ENCODE measurements at regions not wholly inside any gene's neighbourhood (a gene's known extent, or its start where the extent isn't known, plus 50 kb on each side); places are given as distances from the start of the nearest gene placed in this dataset.

- TF ChIP-seq, protein P1, sequence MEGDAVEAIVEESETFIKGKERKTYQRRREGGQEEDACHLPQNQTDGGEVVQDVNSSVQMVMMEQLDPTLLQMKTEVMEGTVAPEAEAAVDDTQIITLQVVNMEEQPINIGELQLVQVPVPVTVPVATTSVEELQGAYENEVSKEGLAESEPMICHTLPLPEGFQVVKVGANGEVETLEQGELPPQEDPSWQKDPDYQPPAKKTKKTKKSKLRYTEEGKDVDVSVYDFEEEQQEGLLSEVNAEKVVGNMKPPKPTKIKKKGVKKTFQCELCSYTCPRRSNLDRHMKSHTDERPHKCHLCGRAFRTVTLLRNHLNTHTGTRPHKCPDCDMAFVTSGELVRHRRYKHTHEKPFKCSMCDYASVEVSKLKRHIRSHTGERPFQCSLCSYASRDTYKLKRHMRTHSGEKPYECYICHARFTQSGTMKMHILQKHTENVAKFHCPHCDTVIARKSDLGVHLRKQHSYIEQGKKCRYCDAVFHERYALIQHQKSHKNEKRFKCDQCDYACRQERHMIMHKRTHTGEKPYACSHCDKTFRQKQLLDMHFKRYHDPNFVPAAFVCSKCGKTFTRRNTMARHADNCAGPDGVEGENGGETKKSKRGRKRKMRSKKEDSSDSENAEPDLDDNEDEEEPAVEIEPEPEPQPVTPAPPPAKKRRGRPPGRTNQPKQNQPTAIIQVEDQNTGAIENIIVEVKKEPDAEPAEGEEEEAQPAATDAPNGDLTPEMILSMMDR (IDR thresholded peaks at IDR 0.05; ENCODE audit: unreplicated experiment), result no peak
- no peak overlapping the region for H3K4me3 Mint-ChIP-seq (ENCODE audit: low read depth, unreplicated experiment)
- CTCF ChIA-PET, result no interaction called here
- no peaks in the 10 kb centered on the region for H3K4me1 Mint-ChIP-seq (ENCODE audit: low read depth, unreplicated experiment)
- no peak overlapping the region for H3K27ac Mint-ChIP-seq (ENCODE audit: unreplicated experiment)
- H3K27me3 Mint-ChIP-seq (ENCODE audit: unreplicated experiment), result peaks cover 67% of the 10 kb centered on the region
- no peak for DNase-seq
- no TSS peak for BruUV-seq (replicated peaks)
- intact Hi-C loops (cut with micrococcal nuclease; ENCODE audit: unreplicated experiment), result no loop called here
- peaks cover 3% of the 10 kb centered on the region for H3K9me3 Mint-ChIP-seq (ENCODE audit: low read depth, unreplicated experiment)
- no peaks in the 10 kb centered on the region for H3K36me3 Mint-ChIP-seq (ENCODE audit: insufficient read depth, unreplicated experiment)
These were observed 111.5 kb downstream of the CYRIA start for GRCh38 chr2:16554060-16554583.

DNA sequence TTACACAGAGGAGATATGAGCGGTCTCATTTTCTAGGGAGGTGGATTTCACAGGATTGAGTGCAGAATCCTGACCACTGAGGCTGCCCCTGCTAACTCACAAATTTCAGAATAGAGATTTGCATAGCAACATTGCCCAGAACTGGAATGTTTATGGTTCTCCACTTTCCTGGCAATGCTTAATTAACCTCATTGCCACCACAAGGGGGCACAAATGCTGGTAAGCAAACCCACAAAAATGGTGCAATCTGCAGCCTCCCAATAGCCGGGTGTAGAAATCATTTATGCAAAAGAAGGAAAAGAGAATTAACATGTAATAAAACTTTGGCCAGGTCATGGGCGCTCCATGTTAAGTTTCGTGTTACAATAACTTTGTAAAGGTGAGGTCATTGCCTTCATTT is 112.4 kb downstream of the CYRIA start:
- peaks cover 67% of the 10 kb centered on the region for H3K27me3 Mint-ChIP-seq (ENCODE audit: unreplicated experiment)
- CTCF ChIA-PET, result no interaction called here

GRCh38 chr2:16552202-16552601 is 113.4 kb downstream of the CYRIA start:
- intact Hi-C loops (cut with micrococcal nuclease; ENCODE audit: unreplicated experiment), result no loop called here
- Mint-ChIP-seq H3K36me3 (ENCODE audit: insufficient read depth, unreplicated experiment) (no peaks in the 10 kb centered on the region), H3K4me3 (ENCODE audit: low read depth, unreplicated experiment) (no peak overlapping the region), H3K4me1 (ENCODE audit: low read depth, unreplicated experiment) (no peaks in the 10 kb centered on the region), H3K27ac (ENCODE audit: unreplicated experiment) (no peak overlapping the region), H3K9me3 (ENCODE audit: low read depth, unreplicated experiment) (no peaks in the 10 kb centered on the region), H3K27me3 (ENCODE audit: unreplicated experiment) (peaks cover 64% of the 10 kb centered on the region)
- no peak for DNase-seq
- TF ChIP-seq, protein P1 (IDR thresholded peaks at IDR 0.05; ENCODE audit: unreplicated experiment), result no peak
- CTCF ChIA-PET, result no interaction called here
- BruUV-seq (replicated peaks), result no TSS peak

More for the DNA sequence above, 112.4 kb downstream of the CYRIA start:
- BruUV-seq (replicated peaks), result no TSS peak
- TF ChIP-seq, protein P1 (IDR thresholded peaks at IDR 0.05; ENCODE audit: unreplicated experiment), result peak; percentile 52
- Mint-ChIP-seq H3K4me3 (ENCODE audit: low read depth, unreplicated experiment) (no peak overlapping the region), H3K36me3 (ENCODE audit: insufficient read depth, unreplicated experiment) (no peaks in the 10 kb centered on the region), H3K27ac (ENCODE audit: unreplicated experiment) (no peak overlapping the region), H3K9me3 (ENCODE audit: low read depth, unreplicated experiment) (no peaks in the 10 kb centered on the region), H3K4me1 (ENCODE audit: low read depth, unreplicated experiment) (no peaks in the 10 kb centered on the region)
- peak; percentile 49 for DNase-seq
- intact Hi-C loops (cut with micrococcal nuclease; ENCODE audit: unreplicated experiment), result loop anchor here (1.0 kb wide), 2 partner anchors 56 to 204 kb away; no protein-coding TSS in a partner anchor

DNA sequence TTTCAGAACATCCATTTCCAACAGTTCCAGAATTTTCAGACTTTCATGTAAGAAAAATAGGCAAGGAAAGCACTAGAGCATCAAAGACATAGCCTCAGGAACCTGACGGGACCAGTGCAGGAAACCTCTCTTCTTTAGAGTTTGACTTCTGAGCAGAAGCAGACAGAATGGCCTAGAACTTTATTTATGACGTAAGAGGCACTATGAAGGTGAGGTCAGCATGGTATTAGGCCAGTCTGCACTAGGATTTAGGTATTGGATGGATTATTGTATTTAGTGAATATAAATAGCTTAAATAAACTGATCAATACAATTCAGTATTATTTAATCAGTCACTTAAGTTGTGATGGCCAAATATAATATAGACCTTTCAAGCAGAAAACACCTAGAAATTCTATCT is 117.6 kb downstream of the CYRIA start:
- no TSS peak for BruUV-seq (replicated peaks)
- Mint-ChIP-seq H3K9me3 (ENCODE audit: low read depth, unreplicated experiment) (peaks cover 5% of the 10 kb centered on the region), H3K27me3 (ENCODE audit: unreplicated experiment) (peaks cover 31% of the 10 kb centered on the region), H3K4me1 (ENCODE audit: low read depth, unreplicated experiment) (no peaks in the 10 kb centered on the region), H3K36me3 (ENCODE audit: insufficient read depth, unreplicated experiment) (no peaks in the 10 kb centered on the region), H3K4me3 (ENCODE audit: low read depth, unreplicated experiment) (no peak overlapping the region), H3K27ac (ENCODE audit: unreplicated experiment) (no peak overlapping the region)
- CTCF ChIA-PET, result interaction anchor here (0.5 kb wide), 1 partner anchor 230 kb away, joined by 3 read pairs; no protein-coding TSS in a partner anchor
- intact Hi-C loops (cut with micrococcal nuclease; ENCODE audit: unreplicated experiment), result no loop called here
- TF ChIP-seq, protein P1 (IDR thresholded peaks at IDR 0.05; ENCODE audit: unreplicated experiment), result no peak
- no peak for DNase-seq

Data from Calu3 (cell line).